GM18498 (cell line): ENCODE measurements at regions not wholly inside any gene's neighbourhood (a gene's known extent, or its start where the extent isn't known, plus 50 kb on each side); places are given as distances from the start of the nearest gene placed in this dataset.

Experiments
- ATAC-seq: cut with Tn5 transposase; IDR thresholded peaks from one replicate; pipeline ENCODE4 v1.9.1; 2021; ENCODE audit warnings: mild to moderate bottlenecking, moderate library complexity; ENCODE audit not compliant: unreplicated experiment

- no peak for ATAC-seq
Observed at GRCh38 chr5:163619951-163620350, 114.5 kb downstream of the MAT2B start.

GRCh38 chr5:163622799-163623198, 117.4 kb downstream of the MAT2B start:
- ATAC-seq = no peak

- ATAC-seq = no peak
Observed at GRCh38 chr5:163623524-163623923, 118.1 kb downstream of the MAT2B start.

- ATAC-seq = no peak
Observed at GRCh38 chr5:163623986-163624385, 118.6 kb downstream of the MAT2B start.

GRCh38 chr5:163624431-163624830, 119.0 kb downstream of the MAT2B start:
- ATAC-seq = no peak

- no peak for ATAC-seq
Observed at GRCh38 chr5:163626904-163627434, 121.5 kb downstream of the MAT2B start.

- no peak for ATAC-seq
Observed at GRCh38 chr5:163631856-163632255, 126.4 kb downstream of the MAT2B start.

GRCh38 chr5:163633926-163634460, 128.6 kb downstream of the MAT2B start:
- no peak for ATAC-seq

- no peak for ATAC-seq
Observed at GRCh38 chr5:163635631-163636030, 130.2 kb downstream of the MAT2B start.

GRCh38 chr5:163642904-163643303, 137.5 kb downstream of the MAT2B start:
- no peak for ATAC-seq

GRCh38 chr5:163645421-163646416, 140.3 kb downstream of the MAT2B start:
- no peak for ATAC-seq

- ATAC-seq = no peak
Observed at GRCh38 chr5:163649514-163649913, 144.1 kb downstream of the MAT2B start.

GRCh38 chr5:163653526-163653925, 148.1 kb downstream of the MAT2B start:
- ATAC-seq = no peak

GRCh38 chr5:163658702-163659567, 153.5 kb downstream of the MAT2B start:
- no peak for ATAC-seq

- ATAC-seq = no peak
Observed at GRCh38 chr5:163659568-163659902, 154.1 kb downstream of the MAT2B start.

- ATAC-seq = no peak
Observed at GRCh38 chr5:163660486-163660885, 155.1 kb downstream of the MAT2B start.

GRCh38 chr5:163661360-163661759, 155.9 kb downstream of the MAT2B start:
- ATAC-seq = no peak

GRCh38 chr5:163670036-163670435, 164.6 kb downstream of the MAT2B start:
- ATAC-seq = no peak

- no peak for ATAC-seq
Observed at GRCh38 chr5:163677092-163677491, 171.7 kb downstream of the MAT2B start.

- ATAC-seq = no peak
Observed at GRCh38 chr5:163682234-163682633, 176.8 kb downstream of the MAT2B start.

- no peak for ATAC-seq
Observed at GRCh38 chr5:163687414-163687813, 182.0 kb downstream of the MAT2B start.
